ENCODE measurements at regions not wholly inside any gene's neighbourhood (a gene's known extent, or its start where the extent isn't known, plus 50 kb on each side); places are given as distances from the start of the nearest gene placed in this dataset.

DNA sequence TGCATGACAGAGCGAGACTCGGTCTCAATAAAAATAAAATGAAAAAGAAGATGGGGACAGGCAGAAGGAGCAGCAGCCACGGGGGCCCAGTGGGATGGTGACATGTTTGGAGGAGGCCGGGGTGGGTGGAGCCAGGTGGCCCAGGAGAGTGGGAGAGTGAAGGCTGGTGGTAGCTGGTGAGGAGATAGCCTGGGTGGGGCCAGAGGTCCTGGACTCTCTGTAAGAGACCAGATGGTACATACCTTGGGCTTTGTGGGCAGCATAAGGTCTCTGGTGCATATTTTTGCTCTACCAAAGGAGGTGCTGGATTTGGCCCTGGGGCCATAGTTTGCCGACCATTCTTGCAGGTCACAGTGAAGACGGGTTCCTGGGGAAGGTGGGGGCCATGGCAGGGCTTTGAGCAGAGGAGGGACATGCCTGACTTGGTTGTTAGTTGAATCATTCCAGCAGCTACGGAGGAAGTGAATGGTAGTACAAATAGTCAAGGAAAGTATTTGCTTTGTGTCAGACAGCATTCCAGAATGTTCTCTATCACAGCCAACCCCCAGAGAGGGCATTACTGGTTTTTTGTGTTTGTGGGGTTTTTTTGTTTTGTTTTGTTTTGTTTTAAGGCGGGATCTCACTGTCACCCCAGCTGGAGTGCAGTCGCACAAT is 69.1 kb downstream of the ARHGEF18 start:
- TF ChIP-seq, protein P1, sequence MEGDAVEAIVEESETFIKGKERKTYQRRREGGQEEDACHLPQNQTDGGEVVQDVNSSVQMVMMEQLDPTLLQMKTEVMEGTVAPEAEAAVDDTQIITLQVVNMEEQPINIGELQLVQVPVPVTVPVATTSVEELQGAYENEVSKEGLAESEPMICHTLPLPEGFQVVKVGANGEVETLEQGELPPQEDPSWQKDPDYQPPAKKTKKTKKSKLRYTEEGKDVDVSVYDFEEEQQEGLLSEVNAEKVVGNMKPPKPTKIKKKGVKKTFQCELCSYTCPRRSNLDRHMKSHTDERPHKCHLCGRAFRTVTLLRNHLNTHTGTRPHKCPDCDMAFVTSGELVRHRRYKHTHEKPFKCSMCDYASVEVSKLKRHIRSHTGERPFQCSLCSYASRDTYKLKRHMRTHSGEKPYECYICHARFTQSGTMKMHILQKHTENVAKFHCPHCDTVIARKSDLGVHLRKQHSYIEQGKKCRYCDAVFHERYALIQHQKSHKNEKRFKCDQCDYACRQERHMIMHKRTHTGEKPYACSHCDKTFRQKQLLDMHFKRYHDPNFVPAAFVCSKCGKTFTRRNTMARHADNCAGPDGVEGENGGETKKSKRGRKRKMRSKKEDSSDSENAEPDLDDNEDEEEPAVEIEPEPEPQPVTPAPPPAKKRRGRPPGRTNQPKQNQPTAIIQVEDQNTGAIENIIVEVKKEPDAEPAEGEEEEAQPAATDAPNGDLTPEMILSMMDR (IDR thresholded peaks at IDR 0.05; ENCODE audit: low read depth, low read length): no peak
- TF ChIP-seq EZH2phosphoT487 (IDR thresholded peaks at IDR 0.05; ENCODE audit: low read depth): no peak

Measured in OCI-LY3 (cell line).